IMR-90 (cell line): ENCODE measurements at regions not wholly inside any gene's neighbourhood (a gene's known extent, or its start where the extent isn't known, plus 50 kb on each side); places are given as distances from the start of the nearest gene placed in this dataset.

Experiments
- ATAC-seq: fragments of 200-7000 bp; cut with Tn5 transposase; 2 replicates; pipeline ENCODE4 v1.9.1; 2020; ENCODE audit warnings: low read depth, mild to moderate bottlenecking, moderate library complexity
- BruUV-seq: library from RNA; stranded (reverse); fragments of 400-500 nt; replicated peaks from 2 replicates; lab custom pipeline; 2021; lab: Mats Ljungman, UMichigan
- CTCF ChIA-PET: fragments of 300-600 bp; formaldehyde crosslinking; extraction: SDS; loops from one replicate; lab custom pipeline; 2021; ENCODE audit warnings: antibody characterized with exemption; lab: Yijun Ruan, JAX
- POLR2A ChIA-PET: fragments of 300-600 bp; sonication (Branson Sonifier 250); formaldehyde crosslinking; loops from one replicate; lab custom pipeline; 2022; ENCODE audit warnings: antibody characterized with exemption; ENCODE audit not compliant: unreplicated experiment; lab: Charles Lee
- DNase-seq: peaks from one replicate; pipeline ENCODE4 v3.0.0; 2013
- H2AFZ ChIP-seq: replicated peaks from 2 replicates; pipeline ENCODE3; 2013; ENCODE audit warnings: low read length, mild to moderate bottlenecking; ENCODE audit not compliant: poor library complexity
- H2AK5ac ChIP-seq: 2 replicates; pipeline ENCODE4 v1.6.1; 2013; ENCODE audit warnings: low read depth, low read length, inconsistent platforms
- H2AK9ac ChIP-seq: replicated peaks from 2 replicates; pipeline ENCODE3; 2013; ENCODE audit warnings: mild to moderate bottlenecking, low read depth, low read length, moderate library complexity; ENCODE audit not compliant: poor library complexity
- H2BK120ac ChIP-seq: 2 replicates; pipeline ENCODE4 v1.6.1; 2013; ENCODE audit warnings: low read depth, low read length, inconsistent platforms
- H2BK15ac ChIP-seq: 3 replicates; pipeline ENCODE4 v1.6.1; 2013; ENCODE audit warnings: low read depth, low read length, inconsistent platforms
- H2BK20ac ChIP-seq: 2 replicates; pipeline ENCODE4 v1.6.1; 2013; ENCODE audit warnings: low read depth, mild to moderate bottlenecking, inconsistent platforms, low read length, moderate library complexity
- H2BK5ac ChIP-seq: 2 replicates; pipeline ENCODE4 v1.6.1; 2013; ENCODE audit warnings: mild to moderate bottlenecking, low read depth, low read length, inconsistent platforms; ENCODE audit not compliant: poor library complexity, severe bottlenecking
- H3K14ac ChIP-seq: replicated peaks from 2 replicates; pipeline ENCODE4 v1.6.1; 2013; ENCODE audit warnings: low read depth, low read length, inconsistent platforms
- H3K18ac ChIP-seq: 2 replicates; pipeline ENCODE4 v1.6.1; 2013; ENCODE audit warnings: low read depth, low read length, control low read depth
- H3K23ac ChIP-seq: 2 replicates; pipeline ENCODE4 v1.6.1; 2013; ENCODE audit warnings: low read depth, low read length, inconsistent platforms
- H3K27ac ChIP-seq: 2 replicates; pipeline ENCODE4 v1.5.1; 2013; ENCODE audit warnings: mild to moderate bottlenecking, control low read depth, low read length; ENCODE audit not compliant: insufficient read depth
- H3K27me3 ChIP-seq: 2 replicates; pipeline ENCODE4 v1.6.1; 2013; ENCODE audit warnings: low read length; ENCODE audit not compliant: control insufficient read depth, insufficient read depth
- H3K36me3 ChIP-seq: 2 replicates; pipeline ENCODE4 v1.6.1; 2013; ENCODE audit warnings: low read length, mixed read lengths; ENCODE audit not compliant: control insufficient read depth, insufficient read depth
- H3K4ac ChIP-seq: 2 replicates; pipeline ENCODE4 v1.6.1; 2013; ENCODE audit warnings: low read depth, low read length, inconsistent platforms
- H3K4me1 ChIP-seq: 2 replicates; pipeline ENCODE4 v1.6.1; 2013; ENCODE audit warnings: low read length, mixed read lengths; ENCODE audit not compliant: control insufficient read depth, insufficient read depth
- H3K4me2 ChIP-seq: 2 replicates; pipeline ENCODE4 v1.6.1; 2013; ENCODE audit warnings: low read depth, mild to moderate bottlenecking, control low read depth, low read length, moderate library complexity
- H3K4me3 ChIP-seq: 2 replicates; pipeline ENCODE4 v1.5.1; 2013; ENCODE audit warnings: low read depth, mild to moderate bottlenecking, control low read depth, low read length, moderate library complexity; ENCODE audit not compliant: insufficient read depth
- H3K56ac ChIP-seq: 2 replicates; pipeline ENCODE4 v1.6.1; 2013; ENCODE audit warnings: low read length, inconsistent platforms; ENCODE audit not compliant: insufficient read depth; ENCODE audit errors: extremely low read depth
- H3K79me1 ChIP-seq, 2 experiments: 2 replicates each; pipeline ENCODE4 v1.6.1; 2013; ENCODE audit warnings: low read length in 2 of 2, inconsistent platforms in 1 of 2, low read depth in 1 of 2
- H3K9ac ChIP-seq: 2 replicates; pipeline ENCODE4 v1.6.1; 2013; ENCODE audit warnings: low read depth, low read length, control low read depth
- H3K9me1 ChIP-seq: 2 replicates; pipeline ENCODE4 v1.6.1; 2013; ENCODE audit warnings: low read length, inconsistent platforms; ENCODE audit not compliant: insufficient read depth
- H3K9me3 ChIP-seq: 2 replicates; pipeline ENCODE4 v1.6.1; 2013; ENCODE audit warnings: low read length; ENCODE audit not compliant: control insufficient read depth, insufficient read depth
- H4K20me1 ChIP-seq: 2 replicates; pipeline ENCODE4 v1.6.1; 2013; ENCODE audit warnings: low read length, inconsistent platforms; ENCODE audit not compliant: insufficient read depth
- H4K5ac ChIP-seq: 2 replicates; pipeline ENCODE4 v1.6.1; 2013; ENCODE audit warnings: mild to moderate bottlenecking, low read depth, low read length, control low read depth
- H4K8ac ChIP-seq, 2 experiments: 2 replicates each; pipeline ENCODE4 v1.6.1; 2013; ENCODE audit warnings: low read depth in 2 of 2, low read length in 2 of 2, control low read depth in 1 of 2, inconsistent platforms in 1 of 2
- H4K91ac ChIP-seq: 2 replicates; pipeline ENCODE4 v1.6.1; 2013; ENCODE audit warnings: low read depth, low read length, inconsistent platforms; ENCODE audit not compliant: insufficient read depth
- RCOR1 ChIP-seq: IDR thresholded peaks from 2 replicates; pipeline ENCODE4 v1.6.1; 2012; ENCODE audit warnings: mild to moderate bottlenecking, low read length, improper control_type of control experiment; ENCODE audit not compliant: insufficient replicate concordance
- WGBS, 2 experiments: methylation state at CpG; one replicate each; pipeline versions ENCODE4 v1.1.5 to v1.1.7; 2013; ENCODE audit warnings: missing lambda C conversion rate in 2 of 2; ENCODE audit not compliant: insufficient read length in 1 of 2; ENCODE audit errors: extremely low coverage in 2 of 2; 5-methylcytosine and 5-hydroxymethylcytosine counted together
- dilution Hi-C: fragments of 300-500 bp; cut with HindIII; formaldehyde crosslinking; loops from one replicate; pipeline ENCODE4 v1.14.3; 2018; ENCODE audit warnings: low sequenced_read_pairs; ENCODE audit not compliant: unreplicated experiment
- in situ Hi-C: fragments of 300-500 bp; cut with MboI; formaldehyde crosslinking; loops from 3 replicates; pipeline ENCODE4 v1.14.3; 2019; ENCODE audit warnings: low sequenced_read_pairs, inconsistent platforms, mixed read lengths
- intact Hi-C: fragments of 100-400 bp; cut with micrococcal nuclease; formaldehyde crosslinking; loops from 2 replicates; pipeline ENCODE4 v1.10.0; 2022

GRCh38 chr2:236969767-236970655, 115.7 kb upstream of the COPS8 start:
- no peak for TF ChIP-seq RCOR1
- Histone ChIP-seq H4K91ac (no peak overlapping the region), H3K9me1 (no peaks in the 10 kb centered on the region), H3K56ac (no peak overlapping the region), H2BK20ac (no peak overlapping the region), H3K9ac (no peak overlapping the region), H3K4me2 (no peak overlapping the region), H4K8ac (no peak overlapping the region), H3K9me3 (no peaks in the 10 kb centered on the region), H4K20me1 (no peaks in the 10 kb centered on the region), H3K36me3 (no peaks in the 10 kb centered on the region), H2AK5ac (no peak overlapping the region), H3K79me1 (no peaks in the 10 kb centered on the region), H2BK120ac (no peak overlapping the region), H3K4me1 (no peaks in the 10 kb centered on the region; the same call in 1 of the 2 replicates), H3K27ac (no peak overlapping the region), H2BK15ac (no peak overlapping the region), H2AFZ (no peak overlapping the region), H3K27me3 (peaks cover 34% of the 10 kb centered on the region), H3K23ac (no peak overlapping the region), H2BK5ac (no peak overlapping the region), H3K4me3 (no peak overlapping the region), H3K4ac (no peak overlapping the region), H3K14ac (no peak overlapping the region), H3K18ac (no peak overlapping the region), H4K5ac (no peak overlapping the region), H2AK9ac (no peak overlapping the region)
- DNase-seq = no peak
- dilution Hi-C loops (no loop called here), in situ Hi-C loops (no loop called here), intact Hi-C loops (no loop called here)
- CTCF ChIA-PET = no interaction called here
- BruUV-seq = no TSS peak
- POLR2A ChIA-PET = no interaction called here
- WGBS, 2 experiments = 80% methylated on average over 2 of the region's 17 CpGs; no CpG with 5 or more reads in 1 of the 2 experiments
- ATAC-seq = no peak
